ENCODE measurements at regions not wholly inside any gene's neighbourhood (a gene's known extent, or its start where the extent isn't known, plus 50 kb on each side); places are given as distances from the start of the nearest gene placed in this dataset.

GRCh38 chr9:116080561-116080960, 73.0 kb upstream of the PAPPA start:
- no peak for TF ChIP-seq EP300 (IDR thresholded peaks at IDR 0.05)
- TF ChIP-seq CTCF (IDR thresholded peaks at IDR 0.05), result no peak
- TF ChIP-seq POLR2A (IDR thresholded peaks at IDR 0.05), result no peak
